ENCODE measurements at regions not wholly inside any gene's neighbourhood (a gene's known extent, or its start where the extent isn't known, plus 50 kb on each side); places are given as distances from the start of the nearest gene placed in this dataset.
A peak's percentile ranks its signal among the peaks of the same experiment; 100 is the strongest.
"Not testable (repeated sequence)": the region's sequence is repeated elsewhere in the genome, so short reads cannot be mapped to it uniquely, and the experiment has no call there.

DNA sequence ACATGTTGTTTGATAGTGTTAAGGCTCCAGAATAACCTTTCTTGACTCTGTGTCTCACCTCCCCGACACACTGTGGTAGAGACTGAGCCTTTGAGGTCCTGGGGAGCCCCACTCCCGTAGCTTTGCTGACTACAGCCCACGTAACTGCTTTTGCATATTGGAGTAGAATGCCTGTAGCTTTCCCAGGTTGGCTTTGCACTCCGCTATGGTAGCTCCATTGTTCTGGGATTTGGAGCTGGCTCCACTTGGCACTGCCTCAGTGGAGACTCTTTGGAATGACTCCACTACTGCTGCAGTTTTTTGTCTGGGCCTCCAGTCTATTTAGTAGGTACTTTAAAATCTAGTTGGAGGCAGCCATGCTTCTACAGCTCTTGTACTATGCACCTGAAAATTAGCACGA is 56.2 kb upstream of the ANXA1 start:
- no peak for DNase-seq

DNA sequence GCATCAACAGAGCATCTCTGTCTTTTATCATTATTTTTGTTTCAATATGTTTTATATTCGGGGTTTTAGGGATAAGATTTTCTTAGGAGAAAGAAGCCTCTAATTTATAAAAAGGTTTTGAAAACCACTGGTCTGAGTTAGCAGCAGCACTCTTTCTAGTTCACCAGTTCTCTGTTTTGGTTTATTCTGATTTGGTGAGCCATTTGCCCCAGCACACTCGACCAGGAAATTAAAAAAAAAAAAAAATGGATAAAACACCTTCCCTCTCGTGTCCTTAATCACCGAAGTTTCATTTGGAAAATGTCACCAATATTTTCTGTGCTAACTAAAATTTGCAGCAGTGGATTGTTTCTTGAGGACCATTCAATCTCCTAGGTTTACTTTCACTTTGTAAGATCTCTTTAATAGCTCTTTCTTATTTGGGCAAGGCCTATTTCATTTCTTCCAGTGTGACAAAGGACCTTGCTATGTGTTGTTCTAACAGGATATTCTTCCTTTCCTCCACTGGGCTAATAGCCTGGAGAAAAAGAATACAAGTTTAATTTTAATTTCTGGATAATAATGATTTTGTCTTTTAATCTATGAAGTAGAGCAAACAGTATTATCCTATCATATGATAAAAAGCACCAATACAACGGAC is 57.8 kb upstream of the ANXA1 start:
- no peak for DNase-seq

DNA sequence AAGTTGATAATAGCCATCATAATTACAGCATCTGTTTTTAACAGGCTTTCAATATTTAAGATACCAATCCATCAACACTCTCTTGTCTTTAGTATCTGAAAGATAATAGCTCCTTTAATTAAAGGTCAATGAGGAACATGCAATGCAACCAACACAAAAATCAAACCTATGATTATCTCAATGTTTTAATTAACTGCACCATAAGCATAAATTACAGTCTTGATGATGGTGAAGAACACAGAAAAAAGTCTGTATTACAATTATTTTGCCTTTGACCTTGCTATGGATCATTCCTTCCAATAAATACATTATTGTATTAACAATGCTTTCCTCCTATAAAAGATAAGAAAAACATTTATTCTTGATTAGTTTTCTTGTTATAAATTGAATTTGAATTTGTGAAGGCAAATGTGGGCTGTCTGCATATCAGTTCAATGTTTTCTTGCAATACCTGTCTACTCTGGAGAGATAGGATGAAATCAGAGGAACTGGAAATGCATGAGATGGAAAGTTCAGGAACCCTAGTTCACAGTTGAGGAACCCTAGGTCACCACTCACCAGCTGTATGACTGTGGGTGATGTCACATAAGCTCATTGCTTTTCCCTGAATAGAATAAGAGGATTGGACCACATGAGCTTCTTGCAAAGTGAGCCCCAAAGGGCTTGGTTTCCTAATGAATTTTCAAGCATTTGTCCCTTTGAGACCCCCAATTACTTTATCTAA is 58.5 kb upstream of the ANXA1 start:
- no peak for DNase-seq

DNA sequence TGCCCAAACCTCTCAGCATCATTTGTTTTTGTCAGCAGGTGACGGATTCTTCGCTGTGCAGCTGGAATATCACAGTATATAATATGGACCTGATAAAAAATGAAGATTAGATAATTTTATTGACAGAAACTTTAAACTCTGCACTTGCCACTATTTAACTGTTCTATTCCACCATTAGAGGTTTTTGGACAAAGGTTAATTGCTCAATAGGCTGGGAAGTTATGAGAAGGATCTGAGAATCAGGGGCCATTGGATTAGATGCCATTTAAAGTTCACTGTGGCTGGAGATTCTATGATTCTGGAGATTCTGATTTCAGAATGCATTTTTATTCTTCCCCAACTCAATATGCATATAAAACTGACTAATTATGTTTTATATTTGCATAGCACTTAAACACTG is 59.8 kb upstream of the ANXA1 start:
- DNase-seq: no peak

DNA sequence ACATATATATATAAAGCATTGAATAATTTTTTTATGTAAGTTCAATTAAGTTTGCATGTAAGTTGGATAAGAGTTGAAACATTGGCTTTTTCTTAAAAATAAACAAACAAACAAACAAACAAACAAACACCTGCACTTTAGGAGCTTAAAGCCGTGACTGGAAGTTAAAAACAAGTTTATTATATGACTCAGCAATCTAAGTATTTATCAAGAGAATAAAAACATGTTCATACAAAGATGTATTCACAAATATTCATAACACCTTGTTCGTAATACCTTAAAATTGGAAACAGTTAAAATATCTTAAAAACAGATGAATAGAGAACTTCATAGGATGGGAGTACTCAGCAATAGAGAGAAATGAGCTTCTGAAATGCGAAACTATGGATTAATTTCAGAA is 61.5 kb upstream of the ANXA1 start:
- DNase-seq: no peak

DNA sequence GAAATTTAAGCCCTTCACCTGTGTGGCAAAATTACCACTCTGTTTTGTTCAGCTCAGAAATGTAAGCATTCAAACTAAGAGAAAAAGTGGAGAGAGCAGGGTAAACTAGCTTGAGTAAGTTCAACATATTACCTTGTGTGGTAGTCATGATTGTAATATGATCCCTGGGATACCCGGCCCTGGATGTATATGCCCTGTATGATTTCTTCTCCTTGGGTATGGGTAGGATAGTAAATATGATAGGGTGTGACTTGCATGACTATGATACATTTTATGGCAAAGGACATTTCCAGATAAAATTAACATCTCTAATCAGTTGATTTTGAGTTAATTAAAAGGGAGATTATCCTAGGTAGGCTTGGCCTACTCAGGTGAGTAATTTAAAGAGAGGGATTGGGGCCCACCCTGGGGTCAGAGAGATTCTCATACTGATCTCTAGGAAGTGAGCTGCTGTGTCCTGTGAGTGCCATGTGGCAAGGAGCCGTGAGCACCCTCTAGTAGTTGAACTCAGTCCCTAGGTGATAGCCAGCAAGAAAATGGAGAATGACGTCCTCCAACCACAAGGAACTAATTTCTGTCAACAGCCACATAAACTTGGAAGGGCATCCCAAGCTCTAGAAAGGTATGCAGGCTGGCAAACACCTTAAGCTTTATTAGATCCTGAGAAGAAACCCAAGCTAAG is 62.2 kb upstream of the ANXA1 start:
- no peak for DNase-seq

DNA sequence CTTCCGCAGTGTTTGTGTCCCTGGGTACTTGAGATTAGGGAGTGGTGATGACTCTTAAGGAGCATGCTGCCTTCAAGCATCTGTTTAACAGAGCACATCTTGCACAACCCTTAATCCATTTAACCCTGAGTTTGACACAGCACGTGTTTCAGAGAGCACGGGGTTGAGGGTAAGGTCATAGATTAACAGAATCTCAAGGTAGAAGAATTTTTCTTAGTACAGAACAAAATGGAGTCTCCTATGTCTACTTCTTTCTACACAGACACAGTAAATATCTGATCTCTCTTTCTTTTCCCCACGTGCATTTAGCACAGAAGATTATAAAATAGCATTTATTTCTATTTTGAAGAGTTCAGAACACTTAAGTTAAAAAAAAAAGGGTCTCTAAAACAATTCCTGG is 63.8 kb upstream of the ANXA1 start:
- not testable (repeated sequence) for DNase-seq

DNA sequence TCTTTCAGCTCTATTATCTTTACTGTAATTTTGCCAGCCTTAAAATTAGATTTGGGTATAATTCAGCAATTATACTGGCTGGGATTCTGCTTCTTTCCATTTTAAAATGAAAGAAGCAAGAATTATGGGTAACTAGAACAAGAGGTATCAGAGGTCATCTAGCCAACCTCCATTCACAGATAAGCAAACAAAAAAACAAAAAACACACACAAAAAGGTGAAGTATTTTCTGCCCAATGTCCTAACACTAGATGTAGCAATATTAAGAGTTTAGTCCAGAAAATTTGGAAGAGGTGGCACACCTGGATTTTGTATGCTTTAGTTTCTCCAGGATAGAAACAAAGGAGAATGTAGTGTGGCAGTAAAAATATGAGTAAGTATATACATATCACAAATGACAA is 68.1 kb upstream of the ANXA1 start:
- DNase-seq: no peak

DNA sequence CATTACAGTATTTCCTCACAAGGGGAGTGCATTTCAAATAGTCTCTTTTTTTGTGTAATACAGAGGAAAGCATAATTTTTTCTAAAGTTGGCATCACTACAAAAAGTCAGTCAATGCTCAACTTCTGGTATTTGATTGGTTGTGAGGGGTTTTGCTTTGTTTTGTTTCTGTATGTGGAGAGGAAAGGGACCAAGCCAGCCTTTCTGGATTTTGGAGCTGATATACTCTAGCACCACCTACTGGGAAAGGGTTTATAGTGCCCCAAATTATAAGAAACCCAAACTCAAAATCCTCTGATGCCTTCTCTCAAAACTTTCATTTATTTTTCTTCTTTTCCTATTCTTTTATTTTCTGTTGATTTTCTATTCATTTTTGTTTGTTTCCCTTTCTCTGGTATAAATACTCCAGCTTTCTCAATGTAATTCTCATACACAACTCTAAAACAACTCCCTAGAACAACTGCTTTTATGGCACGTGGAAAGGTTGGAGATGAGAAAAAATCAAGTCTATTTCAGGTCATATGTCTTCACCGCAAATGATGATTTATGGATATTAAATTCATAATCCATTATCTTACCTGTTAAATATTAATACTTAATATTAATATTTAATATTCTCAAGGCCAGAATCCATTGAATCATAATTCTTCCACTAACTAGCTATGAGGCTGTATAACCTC is 69.5 kb upstream of the ANXA1 start:
- DNase-seq: peak; percentile 10

DNA sequence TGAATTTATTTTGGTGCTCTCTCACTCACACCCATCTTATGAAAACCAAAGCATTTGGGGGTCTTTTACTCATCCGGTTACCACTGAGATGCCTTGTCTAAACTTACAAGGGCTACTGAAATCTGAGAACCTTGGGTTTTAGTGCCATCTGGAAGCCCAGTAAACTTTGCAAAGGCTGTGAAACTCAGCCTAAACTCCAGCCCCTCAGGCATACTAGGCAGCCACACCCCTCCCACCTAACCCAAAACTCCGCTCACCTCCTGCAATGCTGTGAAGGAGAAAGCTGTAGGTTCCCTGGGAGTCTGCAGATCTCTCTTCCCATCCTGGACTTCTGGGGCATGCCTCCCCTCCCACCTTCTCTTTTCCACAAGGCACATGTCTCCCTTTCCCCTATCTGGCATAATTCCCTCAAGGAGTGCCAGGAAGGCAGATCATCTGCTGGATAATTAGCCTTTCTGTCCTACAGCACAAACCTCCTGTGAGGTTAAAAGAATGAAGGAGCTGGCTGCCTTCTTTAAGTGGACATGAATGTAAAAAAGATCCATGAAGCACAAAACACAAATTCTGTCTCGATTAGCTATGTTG is 71.5 kb upstream of the ANXA1 start:
- no peak for DNase-seq

DNA sequence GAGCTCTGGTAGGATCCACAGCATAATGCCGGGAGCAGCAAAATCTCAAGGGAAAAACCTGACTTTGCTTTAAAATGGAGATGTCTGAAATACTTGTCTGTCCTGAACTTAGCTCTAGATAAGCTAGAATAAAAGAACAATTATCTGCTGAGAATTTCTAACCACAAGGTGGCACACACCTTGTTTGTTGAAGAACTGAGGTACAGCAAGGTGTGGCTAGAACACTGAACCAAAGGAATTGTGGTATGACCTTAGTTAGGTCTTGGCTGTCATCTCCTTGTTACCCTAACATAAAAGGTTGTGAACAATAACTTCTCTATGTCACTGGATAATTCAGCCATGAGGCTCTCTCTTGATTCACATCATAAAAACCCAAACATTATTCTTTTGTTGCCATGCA is 72.3 kb upstream of the ANXA1 start:
- DNase-seq: no peak

DNA sequence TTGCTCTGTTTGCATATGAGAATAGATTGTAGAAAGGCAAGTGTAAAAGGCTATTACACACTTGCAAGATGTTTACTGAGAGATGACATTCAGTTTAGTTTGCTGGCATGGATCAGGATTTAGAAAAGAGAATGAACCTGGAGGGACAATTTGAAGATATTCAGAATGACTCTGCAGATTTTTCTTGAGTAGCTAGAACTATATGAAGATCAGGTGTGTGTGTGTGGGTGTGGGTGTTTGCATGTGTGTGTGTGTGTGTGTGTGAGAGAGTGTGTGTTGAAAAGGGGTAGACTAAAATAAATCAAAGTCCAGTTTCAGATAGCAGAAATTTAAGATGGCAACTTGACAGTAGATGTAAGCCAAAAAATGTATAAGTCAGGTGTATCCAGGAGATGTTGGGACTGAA is 74.0 kb upstream of the ANXA1 start:
- no peak for DNase-seq

DNA sequence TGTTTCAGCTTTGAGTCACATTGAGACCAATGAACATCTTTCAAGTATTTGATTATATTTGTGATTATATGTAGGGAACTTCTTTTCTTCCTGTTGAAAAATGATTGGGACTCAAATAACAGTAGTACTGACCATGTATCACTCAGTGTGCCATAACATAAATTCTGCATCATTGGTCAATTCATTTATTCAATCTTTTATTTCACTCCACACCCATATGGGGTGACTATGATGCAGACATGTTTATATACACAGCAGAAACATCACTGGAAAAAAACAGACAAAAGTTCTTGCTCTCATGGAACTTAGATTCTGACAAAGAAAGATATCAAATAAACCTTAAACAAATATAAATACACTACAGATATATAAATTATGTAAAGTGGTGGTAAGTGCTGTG is 74.7 kb upstream of the ANXA1 start:
- DNase-seq: no peak

DNA sequence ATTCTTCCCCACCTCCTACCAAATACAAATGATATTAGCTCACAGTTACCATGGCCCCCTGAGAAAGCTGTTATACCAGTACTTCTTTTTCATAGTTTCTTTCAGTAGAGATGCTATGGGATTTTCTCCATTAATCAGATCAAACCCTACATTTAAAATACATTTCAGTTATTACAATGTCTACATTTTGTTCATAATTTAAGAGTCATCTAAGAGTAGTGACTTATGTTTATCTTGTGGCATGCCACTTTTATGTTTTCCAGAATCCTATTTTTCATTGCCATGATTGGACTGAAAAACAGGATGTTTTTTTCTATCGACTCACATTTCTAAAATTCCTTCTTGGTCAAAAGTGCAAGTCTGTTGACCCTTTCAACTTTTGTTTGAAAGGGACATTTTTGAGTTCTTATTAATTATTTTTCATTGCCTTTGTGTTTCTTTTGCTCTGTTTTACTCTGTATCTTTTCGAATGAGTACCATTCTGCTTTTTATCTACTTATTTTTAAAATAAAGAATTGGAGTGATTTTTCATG is 77.4 kb upstream of the ANXA1 start:
- DNase-seq: no peak

DNA sequence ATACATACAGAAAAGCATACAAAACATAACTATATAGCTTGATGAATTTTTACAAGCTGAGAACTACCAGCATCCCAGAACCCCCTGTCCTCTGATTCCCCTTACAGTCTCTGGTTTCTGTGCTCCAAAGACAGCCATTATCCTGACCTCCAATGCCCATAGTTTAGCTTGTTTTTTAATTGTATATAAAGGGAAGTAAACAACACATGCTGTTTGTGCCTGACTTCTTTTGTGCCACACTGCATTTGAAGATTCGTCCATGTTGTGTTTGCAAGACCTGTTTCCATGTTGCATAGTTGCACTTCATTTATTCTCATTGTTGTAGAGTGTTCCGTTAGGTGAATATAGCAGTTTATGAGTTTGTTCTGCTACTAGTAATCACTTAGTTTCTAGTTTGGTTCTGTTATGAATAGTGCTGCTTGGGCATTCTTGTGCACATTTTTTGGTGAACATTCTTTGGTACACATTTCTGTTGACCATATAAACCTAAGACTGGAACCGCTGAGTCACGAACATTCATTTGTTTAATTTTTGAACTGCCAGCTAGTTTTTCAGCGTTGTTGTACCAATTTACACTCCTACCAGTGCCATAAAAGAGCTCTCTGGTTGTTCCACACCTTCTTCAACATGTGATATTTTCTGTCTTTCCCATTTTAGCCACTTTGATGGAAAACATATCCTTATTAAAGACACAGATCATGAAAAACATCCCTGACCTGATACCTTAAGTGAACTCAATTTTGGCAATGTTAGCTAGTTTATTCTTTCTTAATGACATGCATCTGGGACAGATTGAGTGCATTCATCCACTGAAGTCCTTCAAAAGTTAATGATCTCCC is 78.1 kb upstream of the ANXA1 start:
- DNase-seq: no peak

DNA sequence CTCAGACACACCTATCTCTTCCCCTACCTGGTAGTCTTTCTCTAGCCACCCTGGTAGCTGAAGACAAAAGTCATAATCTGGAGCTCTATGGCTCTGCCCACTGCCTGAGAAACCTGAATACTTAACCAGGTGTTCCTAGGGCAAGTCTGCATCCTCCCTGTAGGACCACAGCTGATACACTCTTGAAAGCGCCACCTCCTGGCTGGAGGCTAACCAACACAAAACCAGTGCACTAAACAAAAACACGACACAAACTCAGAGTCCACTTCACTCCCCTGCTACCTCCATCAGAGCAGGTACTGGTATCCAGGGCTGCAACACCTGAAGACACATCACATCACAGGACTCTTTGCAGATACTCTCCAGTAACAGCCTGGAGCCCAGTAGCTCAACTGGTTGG is 84.6 kb upstream of the ANXA1 start:
- no peak for DNase-seq

DNA sequence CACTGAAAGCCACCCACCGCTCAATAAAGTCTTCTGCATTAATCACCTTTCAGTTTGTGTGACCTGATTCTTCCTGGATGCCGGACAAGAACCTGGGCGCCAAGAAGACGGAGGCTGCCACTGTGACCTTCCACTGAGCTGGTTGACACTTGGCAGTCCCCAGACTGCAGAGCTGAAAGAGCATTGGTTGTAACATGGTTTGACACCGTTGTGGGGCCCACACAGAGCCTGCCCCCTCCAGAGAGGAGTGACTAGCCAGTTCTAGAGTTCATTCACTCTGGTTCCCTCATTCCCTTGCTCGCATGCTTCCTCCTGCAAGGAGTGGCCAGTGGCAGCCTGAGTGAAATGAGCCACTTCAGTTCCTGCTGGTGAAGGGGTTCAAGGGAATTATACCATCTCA is 86.2 kb upstream of the ANXA1 start:
- no peak for DNase-seq

DNA sequence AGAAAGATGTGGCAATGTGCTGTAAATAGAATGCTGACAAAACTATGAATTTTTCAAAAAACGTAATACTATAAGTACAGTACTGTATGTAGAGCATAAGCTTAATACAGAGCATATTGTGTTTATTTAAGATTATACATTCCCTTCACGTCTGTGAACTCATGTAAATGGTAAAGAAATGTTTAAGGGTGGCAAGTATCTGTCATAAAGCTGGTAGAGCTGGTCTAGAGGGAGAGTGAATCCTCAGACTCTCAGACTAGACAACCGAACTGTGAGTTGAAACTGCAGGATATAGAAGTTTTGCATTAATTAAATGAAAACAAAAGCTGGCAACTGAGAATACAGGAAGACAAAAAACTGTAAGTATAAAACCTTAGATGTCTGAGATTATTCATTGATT is 87.3 kb upstream of the ANXA1 start:
- DNase-seq: no peak

DNA sequence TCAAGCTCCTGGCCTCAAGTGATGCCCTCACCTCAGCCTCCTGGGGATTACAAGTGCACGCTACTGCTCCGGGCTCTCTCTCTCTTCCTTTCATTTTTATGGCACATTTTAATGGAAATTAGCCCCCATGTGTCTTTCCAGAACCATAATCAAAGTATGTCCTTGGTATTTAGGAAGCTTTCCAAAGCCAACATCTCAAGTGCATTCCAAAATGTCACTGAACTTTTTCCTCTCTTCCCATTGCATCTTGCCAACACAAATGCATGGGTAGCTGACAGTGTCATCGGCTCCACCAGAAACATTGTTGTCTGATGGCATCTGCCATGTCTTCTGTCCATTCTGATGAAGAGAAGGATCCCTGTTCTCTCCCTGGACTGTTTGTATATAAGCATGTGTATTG is 90.5 kb upstream of the ANXA1 start:
- DNase-seq: no peak

DNA sequence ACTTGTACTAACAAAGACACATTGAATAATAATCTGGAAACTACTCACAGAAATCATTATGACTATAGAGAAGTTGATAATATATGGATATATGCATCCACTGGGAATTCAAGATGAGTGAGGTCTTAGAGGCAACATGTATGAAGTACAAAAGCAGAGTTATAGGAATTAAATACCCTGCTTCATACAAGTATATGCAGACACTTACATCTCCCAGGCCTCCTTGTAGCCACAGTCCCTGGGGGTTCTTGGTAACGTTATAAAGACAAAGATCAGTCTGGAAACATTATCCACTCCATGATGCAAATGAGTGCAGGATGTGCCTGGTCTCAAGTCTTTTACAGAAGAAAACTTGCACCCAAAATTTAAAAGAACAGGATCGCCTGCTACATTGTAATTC is 92.4 kb upstream of the ANXA1 start:
- no peak for DNase-seq

DNA sequence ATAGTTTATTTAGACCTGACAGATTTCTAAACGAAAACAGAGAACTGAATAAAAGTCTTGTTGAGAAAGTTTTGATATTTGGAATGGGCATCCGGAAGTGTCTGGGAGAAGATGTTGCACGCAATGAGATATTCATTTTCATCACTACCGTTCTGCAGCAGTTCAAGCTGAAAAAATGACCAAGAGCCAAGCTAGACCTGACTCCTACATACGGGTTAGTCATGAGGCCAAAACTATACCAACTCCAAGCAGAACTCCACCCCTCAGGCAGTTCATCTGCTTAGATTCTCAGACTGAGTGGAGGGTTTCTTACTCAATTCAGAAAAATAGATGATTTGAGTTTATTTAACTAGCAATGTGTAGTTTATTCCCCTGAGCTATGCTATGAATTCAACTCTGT is 95.4 kb upstream of the ANXA1 start:
- DNase-seq: no peak

DNA sequence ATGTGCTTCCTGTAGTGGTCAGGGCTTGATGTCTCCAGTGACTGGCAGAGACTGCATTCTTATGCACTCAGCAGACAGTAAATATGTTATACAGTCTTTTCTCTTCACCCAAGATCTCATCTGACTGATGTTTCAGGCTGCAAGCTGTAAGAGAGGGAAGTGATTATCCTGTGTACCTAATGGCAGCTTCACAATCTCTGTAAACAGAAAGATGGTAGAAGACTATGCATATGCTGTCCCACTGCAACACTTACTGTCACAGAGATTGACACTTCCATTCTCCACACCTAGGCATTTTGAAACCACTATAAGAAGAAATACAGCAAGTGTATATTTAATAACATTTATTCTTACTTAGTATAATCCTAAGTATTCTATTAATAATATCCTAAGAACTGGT is 97.6 kb upstream of the ANXA1 start:
- no peak for DNase-seq

Measured in NCI-H2029 (cell line).